MCF 10A (cell line): ENCODE measurements at regions not wholly inside any gene's neighbourhood (a gene's known extent, or its start where the extent isn't known, plus 50 kb on each side); places are given as distances from the start of the nearest gene placed in this dataset.

Source experiments
- BruUV-seq: library from RNA; stranded (reverse); fragments of 400-500 nt; replicated peaks from 2 replicates; lab custom pipeline; 2021; lab: Mats Ljungman, UMichigan
- CTCF ChIA-PET: fragments of 300-600 bp; sonication (Branson Sonifier 250); formaldehyde crosslinking; extraction: SDS; loops from one replicate; lab custom pipeline; 2021; ENCODE audit warnings: antibody characterized with exemption, inconsistent platforms; lab: Yijun Ruan, JAX
- POLR2A ChIA-PET: fragments of 300-600, 350-650 bp; sonication (Branson Sonifier 250); formaldehyde crosslinking; extraction: SDS; loops from one replicate; lab custom pipeline; 2020; ENCODE audit warnings: antibody characterized with exemption, inconsistent platforms; lab: Yijun Ruan, JAX
- DNase-seq: peaks from one replicate; pipeline ENCODE4 v3.0.0-alpha.2; 2018; ENCODE audit not compliant: unreplicated experiment
- H3K27ac Mint-ChIP-seq: one replicate; pipeline ENCODE4 v1.8.0; 2022; ENCODE audit warnings: mild to moderate bottlenecking, low read depth, mixed read lengths; ENCODE audit not compliant: unreplicated experiment
- H3K27me3 Mint-ChIP-seq: one replicate; pipeline ENCODE4 v1.8.0; 2022; ENCODE audit warnings: mixed read lengths; ENCODE audit not compliant: insufficient read depth, unreplicated experiment
- H3K36me3 Mint-ChIP-seq: one replicate; pipeline ENCODE4 v1.8.0; 2022; ENCODE audit warnings: mild to moderate bottlenecking, moderate library complexity, mixed read lengths; ENCODE audit not compliant: insufficient read depth, unreplicated experiment
- H3K4me1 Mint-ChIP-seq: one replicate; pipeline ENCODE4 v1.8.0; 2022; ENCODE audit warnings: mixed read lengths; ENCODE audit not compliant: insufficient read depth, unreplicated experiment
- H3K4me3 Mint-ChIP-seq: one replicate; pipeline ENCODE4 v1.8.0; 2022; ENCODE audit warnings: mild to moderate bottlenecking, moderate library complexity, mixed read lengths; ENCODE audit not compliant: unreplicated experiment
- H3K9me3 Mint-ChIP-seq: one replicate; pipeline ENCODE4 v1.8.0; 2022; ENCODE audit warnings: mixed read lengths; ENCODE audit not compliant: unreplicated experiment
- CTCF ChIP-seq: fragments of 200-600 bp; IDR thresholded peaks from one replicate; pipeline ENCODE4 v1.8.0; 2022; ENCODE audit warnings: antibody characterized with exemption, mild to moderate bottlenecking; ENCODE audit not compliant: unreplicated experiment
- intact Hi-C: fragments of 100-400 bp; cut with micrococcal nuclease; formaldehyde crosslinking; loops from 2 replicates; pipeline ENCODE4 v1.14.1; 2022

- no peaks in the 10 kb centered on the region for H3K36me3 Mint-ChIP-seq
- TF ChIP-seq CTCF, result no peak
- H3K4me3 Mint-ChIP-seq, result no peak overlapping the region
- ChIA-PET CTCF (no interaction called here), POLR2A (interaction anchor here (0.7 kb wide), 2 partner anchors 20 to 432 kb away, joined by 3 to 4 read pairs; no protein-coding TSS in a partner anchor)
- H3K9me3 Mint-ChIP-seq, result peaks cover 19% of the 10 kb centered on the region
- no peak for DNase-seq
- no peak overlapping the region for H3K27ac Mint-ChIP-seq
- H3K4me1 Mint-ChIP-seq, result peaks cover 7% of the 10 kb centered on the region
- BruUV-seq, result no TSS peak
- H3K27me3 Mint-ChIP-seq, result no peaks in the 10 kb centered on the region
- intact Hi-C loops, result no loop called here
Measured at GRCh38 chr3:1808590-1808989, 290.1 kb upstream of the CNTN4 start.

GRCh38 chr3:1823867-1824266, 274.8 kb upstream of the CNTN4 start:
- TF ChIP-seq CTCF, result no peak
- no peak overlapping the region for H3K4me3 Mint-ChIP-seq
- no peaks in the 10 kb centered on the region for H3K36me3 Mint-ChIP-seq
- ChIA-PET POLR2A (no interaction called here), CTCF (interaction anchor here (0.5 kb wide), 1 partner anchor 1246 kb away, joined by 3 read pairs; no protein-coding TSS in a partner anchor)
- no peaks in the 10 kb centered on the region for H3K4me1 Mint-ChIP-seq
- no peak for DNase-seq
- no peaks in the 10 kb centered on the region for H3K27me3 Mint-ChIP-seq
- H3K27ac Mint-ChIP-seq, result no peak overlapping the region
- H3K9me3 Mint-ChIP-seq, result no peaks in the 10 kb centered on the region
- BruUV-seq, result no TSS peak
- intact Hi-C loops, result no loop called here

- no peaks in the 10 kb centered on the region for H3K4me1 Mint-ChIP-seq
- DNase-seq, result no peak
- H3K27me3 Mint-ChIP-seq, result no peaks in the 10 kb centered on the region
- no peak overlapping the region for H3K4me3 Mint-ChIP-seq
- H3K9me3 Mint-ChIP-seq, result no peaks in the 10 kb centered on the region
- H3K36me3 Mint-ChIP-seq, result no peaks in the 10 kb centered on the region
- no peak for TF ChIP-seq CTCF
- BruUV-seq, result no TSS peak
- intact Hi-C loops, result no loop called here
- POLR2A ChIA-PET, result no interaction called here
- CTCF ChIA-PET, result interaction anchor here (0.7 kb wide), 1 partner anchor 38 kb away, joined by 4 read pairs; no protein-coding TSS in a partner anchor
- H3K27ac Mint-ChIP-seq, result no peak overlapping the region
Measured at GRCh38 chr3:1824359-1824758, 274.3 kb upstream of the CNTN4 start.

GRCh38 chr3:1828519-1828918, 270.1 kb upstream of the CNTN4 start:
- no peak for TF ChIP-seq CTCF
- H3K27me3 Mint-ChIP-seq, result no peaks in the 10 kb centered on the region
- ChIA-PET CTCF (interaction anchor here (0.6 kb wide), 1 partner anchor 146 kb away, joined by 3 read pairs; no protein-coding TSS in a partner anchor), POLR2A (interaction anchor here (1.0 kb wide), 1 partner anchor 20 kb away, joined by 4 read pairs; no protein-coding TSS in a partner anchor)
- no peak overlapping the region for H3K4me3 Mint-ChIP-seq
- H3K9me3 Mint-ChIP-seq, result no peaks in the 10 kb centered on the region
- H3K4me1 Mint-ChIP-seq, result no peaks in the 10 kb centered on the region
- BruUV-seq, result no TSS peak
- intact Hi-C loops, result no loop called here
- no peak for DNase-seq
- H3K27ac Mint-ChIP-seq, result no peak overlapping the region
- no peaks in the 10 kb centered on the region for H3K36me3 Mint-ChIP-seq
